GM21576 (cell line): ENCODE measurements at regions not wholly inside any gene's neighbourhood (a gene's known extent, or its start where the extent isn't known, plus 50 kb on each side); places are given as distances from the start of the nearest gene placed in this dataset.
"Not testable (repeated sequence)": the region's sequence is repeated elsewhere in the genome, so short reads cannot be mapped to it uniquely, and the experiment has no call there.

Source experiments
- ATAC-seq: cut with Tn5 transposase; IDR thresholded peaks from one replicate; pipeline ENCODE4 v1.9.1; 2021; ENCODE audit warnings: mild to moderate bottlenecking, moderate library complexity; ENCODE audit not compliant: unreplicated experiment

DNA sequence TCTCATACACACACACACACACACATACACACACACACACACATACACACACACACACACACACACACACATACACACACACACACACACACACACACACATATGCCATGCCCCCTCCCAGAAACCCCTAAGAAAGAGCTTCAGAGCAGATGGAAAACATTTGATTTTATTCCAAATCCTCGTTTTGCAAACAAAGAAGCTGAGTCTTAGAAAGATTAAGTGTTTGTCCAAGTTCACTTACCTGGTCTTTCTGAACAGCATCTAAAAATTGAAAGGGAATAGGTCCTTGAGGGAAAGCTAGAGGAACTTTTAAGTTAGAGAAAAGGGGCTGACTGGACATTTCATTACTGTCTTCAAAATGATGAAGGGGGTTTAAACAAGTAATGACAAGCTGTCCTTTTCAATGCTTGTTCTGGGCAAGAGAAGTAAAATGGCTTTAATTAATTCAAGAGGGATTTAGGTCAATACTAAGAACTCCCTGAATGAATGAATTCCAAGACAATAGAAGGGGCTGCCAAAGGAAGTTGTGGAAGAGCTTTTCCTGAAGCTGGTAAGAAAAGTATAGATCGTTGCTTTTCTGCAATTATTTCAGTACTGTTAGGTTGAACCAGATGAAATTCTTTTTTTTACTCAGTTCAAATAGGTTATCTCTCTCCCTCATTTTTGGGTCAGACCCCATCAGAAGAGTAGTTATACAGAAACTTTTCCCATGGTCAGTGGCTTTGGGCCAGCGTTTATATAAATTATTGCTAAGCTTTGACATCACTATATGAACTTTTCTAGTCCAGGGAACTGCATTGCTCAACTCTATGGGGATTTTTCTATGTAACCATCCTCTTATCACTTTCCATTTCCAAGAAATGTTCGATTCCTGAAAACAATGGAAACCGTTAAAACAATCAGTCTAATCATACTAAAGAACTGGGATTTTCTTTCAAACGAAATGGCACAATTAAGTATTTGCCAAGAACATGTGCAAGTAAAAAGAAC is 261.4 kb downstream of the MTERF1 start:
- no peak for ATAC-seq

DNA sequence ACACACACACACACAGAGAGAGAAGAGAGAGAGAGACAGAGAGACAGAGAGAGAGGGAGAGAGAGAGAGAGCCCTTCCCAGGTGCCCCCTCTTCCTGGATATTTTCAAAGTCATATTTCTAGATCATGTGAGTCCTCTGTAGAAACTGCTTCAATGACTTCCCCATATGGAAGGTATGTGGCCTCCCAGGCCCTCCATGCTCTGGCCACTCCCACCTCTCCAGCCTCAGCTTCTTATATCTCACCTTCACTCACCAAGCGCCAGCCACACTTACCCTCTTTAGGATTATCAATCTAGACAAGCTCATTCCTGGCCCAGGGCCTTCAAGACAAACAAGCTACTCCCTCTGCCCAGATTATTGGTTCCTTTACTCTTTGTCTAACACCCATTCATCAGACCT is 259.7 kb downstream of the MTERF1 start:
- ATAC-seq: no peak

DNA sequence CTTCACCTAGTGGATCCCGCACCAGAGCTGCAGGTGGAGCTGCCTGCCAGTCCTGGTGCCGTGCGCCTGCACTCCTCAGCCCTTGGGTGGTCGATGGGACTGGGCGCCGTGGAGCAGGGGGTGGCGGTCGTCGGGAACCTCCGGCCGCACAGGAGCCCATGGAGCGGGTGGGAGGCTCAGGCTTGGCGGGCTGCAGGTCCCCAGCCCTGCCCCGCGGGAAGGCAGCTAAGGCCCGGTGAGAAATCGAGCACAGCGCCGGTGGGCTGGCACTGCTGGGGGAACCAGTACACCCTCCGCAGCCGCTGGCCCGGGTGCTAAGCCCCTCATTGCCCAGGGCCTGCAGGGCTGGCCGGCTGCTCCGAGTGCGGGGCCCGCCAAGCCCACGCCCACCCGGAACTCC is 253.2 kb downstream of the MTERF1 start:
- ATAC-seq: not testable (repeated sequence)

DNA sequence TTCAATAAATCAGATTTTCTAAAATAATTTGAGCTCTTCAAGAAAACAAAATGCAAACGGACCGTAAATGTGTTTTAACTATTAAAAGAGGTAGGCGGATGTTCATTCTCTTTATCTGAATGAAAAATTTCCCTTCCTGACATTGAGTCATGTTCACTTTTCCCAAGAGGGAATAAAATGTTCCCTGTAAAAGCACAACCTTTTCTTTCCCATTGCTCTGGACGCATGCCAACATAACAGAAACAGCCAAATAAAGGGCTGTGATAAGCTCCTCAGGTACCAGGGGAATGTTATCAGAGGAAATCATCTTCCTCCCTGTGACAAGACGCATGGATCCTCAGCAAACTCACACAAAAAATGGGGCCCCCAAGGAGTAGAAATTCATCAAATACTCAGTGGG is 251.8 kb downstream of the MTERF1 start:
- ATAC-seq: no peak

DNA sequence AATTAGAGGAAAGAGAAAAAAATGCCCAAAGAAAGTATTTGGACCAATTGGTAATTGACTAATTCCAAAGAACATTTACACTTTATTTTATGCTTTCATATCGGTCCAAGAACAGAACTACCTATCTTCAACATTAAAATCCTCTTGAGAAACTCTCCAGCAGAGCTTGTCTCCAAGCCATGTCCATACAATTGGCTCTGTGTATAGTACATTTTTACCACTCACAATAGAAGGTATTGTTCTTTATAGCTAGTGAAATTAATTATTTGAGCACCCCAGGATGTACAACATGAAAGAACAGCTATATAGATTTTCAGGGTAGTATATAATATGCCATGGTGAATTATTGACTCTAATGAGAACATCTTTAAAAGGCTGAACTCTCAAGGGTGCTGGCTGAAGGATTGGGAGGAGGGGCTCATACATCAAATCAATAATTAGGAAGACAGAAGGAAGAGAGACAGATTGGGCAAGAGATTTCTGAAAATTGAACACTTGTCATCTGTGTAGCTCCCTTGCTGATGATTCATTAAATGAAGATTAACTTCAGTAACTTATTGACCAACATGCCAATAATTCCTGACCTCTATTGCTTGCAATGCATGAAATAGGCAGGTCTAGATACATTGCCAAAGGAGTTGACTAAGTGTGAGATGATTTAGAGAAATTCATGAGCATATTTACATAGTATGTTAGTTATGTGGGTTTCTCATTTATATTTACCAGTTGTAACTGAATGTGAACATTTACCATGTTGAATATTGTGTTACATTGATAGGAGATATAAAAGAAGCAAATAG is 249.7 kb downstream of the MTERF1 start:
- ATAC-seq: no peak

DNA sequence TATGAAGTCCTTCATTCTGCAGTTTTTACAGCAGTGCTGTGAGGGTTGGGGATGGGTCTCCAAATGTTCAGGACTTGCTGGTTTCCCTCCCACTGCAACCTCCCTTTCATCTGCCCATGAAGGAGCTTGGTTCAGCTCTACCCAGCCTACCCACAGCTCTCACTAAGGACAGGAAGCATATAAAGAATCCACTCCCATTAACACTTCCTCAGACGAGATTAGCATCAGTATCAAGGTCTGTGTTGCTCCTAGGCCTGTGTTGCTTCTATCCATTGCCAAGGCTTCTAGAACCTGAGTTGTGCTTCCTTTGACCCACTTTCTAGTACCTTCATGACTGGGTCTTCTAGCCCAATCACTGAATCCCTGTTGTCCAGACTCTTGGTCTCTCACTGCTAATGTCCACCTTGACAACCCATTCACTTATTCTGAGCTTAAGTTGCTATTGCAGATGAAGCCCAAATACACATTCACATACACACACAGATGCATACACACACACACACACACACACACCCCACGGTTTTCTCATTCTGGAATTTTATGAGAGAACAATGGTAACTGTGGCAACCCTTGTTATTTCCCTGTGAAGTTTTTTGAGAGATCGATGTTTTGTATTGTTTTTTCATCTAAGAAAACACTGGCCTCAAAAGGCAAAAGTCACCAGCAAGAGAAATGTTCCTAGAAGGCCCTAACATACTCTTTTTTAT is 248.1 kb downstream of the MTERF1 start:
- ATAC-seq: no peak

DNA sequence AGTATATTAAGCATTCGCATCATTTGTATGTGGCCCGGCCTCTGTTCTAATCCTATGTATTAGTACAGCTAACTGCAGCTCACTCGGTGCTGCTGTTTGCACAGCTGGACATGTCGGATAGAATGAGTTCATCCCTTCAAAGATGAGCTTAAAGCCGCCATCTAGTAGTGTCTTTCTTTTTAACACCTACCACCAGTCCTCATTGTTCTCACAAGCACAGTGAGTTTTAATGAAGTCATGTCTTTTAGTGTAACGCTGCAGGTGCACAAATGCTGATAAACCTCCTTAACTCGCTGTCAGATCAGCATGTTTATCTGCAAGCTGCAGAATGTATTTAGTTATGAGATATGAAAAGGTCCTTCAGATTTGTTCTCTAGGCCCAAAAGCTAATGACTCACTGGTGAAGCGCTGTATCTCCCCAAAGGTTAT is 247.5 kb downstream of the MTERF1 start:
- no peak for ATAC-seq

DNA sequence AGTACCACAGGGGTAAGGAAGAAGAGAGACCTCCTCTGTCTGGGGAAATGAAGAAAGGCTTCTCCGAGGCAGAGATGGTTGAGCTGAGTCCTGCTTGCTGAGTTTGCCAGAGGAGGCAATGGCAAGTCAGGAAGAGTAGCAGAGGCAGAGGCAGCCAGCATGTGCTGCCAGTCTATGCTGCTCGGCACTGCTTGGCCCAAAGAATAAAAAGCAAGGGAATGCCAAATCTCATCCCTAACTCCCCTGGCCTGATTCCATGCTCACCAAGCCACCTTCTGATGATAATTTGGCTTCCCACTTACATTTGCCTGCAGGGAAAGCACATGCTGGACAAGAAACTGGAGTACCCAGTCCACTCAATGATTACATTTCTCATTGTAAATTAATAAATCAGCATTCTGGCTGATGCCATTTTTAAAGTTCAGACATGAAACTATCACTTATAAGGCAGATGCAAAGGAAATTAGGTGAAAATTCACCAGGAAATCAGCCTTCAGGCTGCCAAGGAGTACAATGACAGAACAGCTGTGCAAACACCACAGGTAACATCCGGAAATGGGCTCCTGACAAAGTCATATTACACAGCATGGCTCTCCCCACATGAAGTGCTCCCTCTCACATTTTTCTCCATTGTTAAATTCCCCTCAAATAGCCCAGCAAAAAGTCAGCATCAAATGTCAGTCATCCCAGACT is 245.9 kb downstream of the MTERF1 start:
- ATAC-seq: no peak

DNA sequence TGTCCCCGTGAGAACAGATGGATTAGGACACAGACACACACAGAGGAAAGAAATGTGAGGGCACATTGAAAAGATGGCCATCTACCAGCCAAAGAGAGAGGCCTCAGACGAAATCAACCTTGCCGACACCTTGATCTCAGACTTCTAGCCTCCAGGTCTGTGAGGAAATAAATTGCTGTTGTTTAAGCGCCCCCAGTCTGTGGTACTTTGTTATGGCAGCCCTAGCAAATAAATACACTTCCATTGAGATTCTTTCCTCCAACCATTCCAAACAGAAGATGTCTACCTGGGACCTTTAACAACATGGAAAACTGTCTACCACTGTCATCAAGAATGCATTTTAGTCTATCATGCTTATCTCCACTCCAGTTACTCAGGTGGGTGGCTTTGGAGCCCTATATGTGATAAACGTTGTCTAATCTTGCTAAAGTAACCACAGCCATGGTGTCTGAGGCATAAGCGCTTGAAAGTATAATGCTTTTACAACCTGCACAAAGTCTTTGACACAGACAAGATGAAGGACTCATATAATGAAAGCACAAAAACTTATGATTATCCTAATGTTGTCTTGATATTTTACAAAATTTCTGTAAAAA is 244.3 kb downstream of the MTERF1 start:
- no peak for ATAC-seq

DNA sequence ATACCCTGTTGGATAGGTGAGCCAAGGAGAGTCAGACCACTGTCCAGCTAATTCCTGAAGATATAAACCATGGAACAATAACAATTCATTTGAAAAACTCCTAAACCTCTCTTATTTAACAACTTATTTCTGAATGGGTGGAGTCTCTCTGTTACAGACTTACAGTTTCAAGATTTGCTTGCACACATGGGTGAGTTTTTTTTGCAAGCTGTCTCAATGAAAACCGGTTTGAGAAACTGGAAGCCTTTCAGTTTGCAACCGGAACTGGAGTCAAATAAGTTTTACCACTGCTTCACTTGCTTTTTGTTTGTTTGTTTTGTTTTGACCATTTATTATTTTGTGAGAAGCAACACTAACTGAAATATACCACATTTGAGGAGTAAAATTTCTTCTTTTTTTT is 243.8 kb downstream of the MTERF1 start:
- no peak for ATAC-seq

DNA sequence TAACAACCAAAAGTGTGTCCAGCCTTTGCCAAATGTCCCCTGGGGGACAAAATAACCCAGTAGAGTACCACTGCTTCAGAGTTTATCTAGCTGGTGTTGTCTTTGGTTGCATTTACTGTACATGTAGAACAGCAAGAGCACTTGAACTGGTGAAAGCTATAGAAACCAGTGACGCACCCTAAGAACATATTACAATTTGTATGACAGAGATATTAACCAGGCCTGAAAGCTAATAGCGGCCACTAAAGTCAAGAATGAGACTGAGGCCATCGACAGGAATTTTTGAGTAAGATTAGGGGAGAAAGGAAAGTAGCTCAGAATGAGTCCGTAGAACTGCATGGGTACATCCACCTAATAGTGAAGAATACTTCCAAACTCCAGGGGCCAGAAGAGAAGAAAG is 236.2 kb downstream of the MTERF1 start:
- ATAC-seq: no peak

DNA sequence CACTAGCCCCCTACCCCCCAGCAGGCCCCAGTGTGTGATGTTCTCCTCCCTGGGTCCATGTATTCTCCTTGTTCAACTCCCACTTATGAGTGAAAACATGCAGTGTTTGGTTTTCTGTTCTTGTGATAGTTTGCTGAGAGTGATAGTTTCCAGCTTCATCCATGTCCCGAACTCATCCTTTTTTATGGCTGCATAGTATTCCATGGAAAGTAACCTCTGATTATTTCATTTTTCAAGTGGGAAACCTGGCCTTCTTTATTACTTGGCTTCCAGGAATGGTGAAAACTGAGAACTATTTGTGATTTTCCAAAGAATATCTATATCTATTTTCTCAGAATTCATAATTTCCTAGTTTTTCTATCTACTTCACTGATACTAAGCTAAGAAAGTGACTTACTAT is 235.0 kb downstream of the MTERF1 start:
- ATAC-seq: no peak

DNA sequence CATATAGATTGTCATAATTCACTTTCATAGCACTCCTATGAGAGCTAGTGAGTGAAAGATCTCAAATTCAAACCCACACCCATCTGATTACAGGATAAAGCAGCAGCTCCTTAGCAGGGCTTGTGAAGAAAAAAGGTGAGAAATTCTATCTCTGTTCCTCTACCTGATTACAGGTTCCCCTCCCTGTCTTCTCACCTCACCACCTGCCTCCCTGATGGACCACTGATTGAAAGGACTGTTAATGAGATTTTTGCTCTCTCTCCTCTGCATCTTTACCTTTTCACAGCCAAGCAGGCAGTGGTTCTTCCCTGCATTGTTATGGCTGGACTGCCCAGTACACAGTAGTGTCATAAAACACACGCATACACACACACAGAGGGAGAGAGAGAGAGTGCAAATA is 228.5 kb downstream of the MTERF1 start:
- ATAC-seq: no peak

DNA sequence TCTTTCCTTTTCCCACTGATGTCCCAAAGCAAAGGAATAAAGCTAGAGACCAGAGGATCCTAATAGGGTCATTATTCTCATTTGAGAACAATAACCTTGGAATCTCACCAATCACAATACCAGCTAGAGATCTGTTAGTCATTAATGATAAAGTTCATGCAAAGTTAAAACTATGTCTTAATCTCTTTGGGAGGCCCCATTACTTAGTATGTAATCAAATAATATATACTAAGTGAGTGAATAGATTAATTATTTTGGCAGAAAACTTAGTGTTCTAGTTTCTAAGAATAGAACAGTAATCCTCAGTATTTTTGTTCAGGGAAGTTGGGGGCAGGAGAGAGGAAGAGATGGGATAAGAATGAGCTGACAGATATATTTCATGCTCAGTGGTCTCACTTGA is 227.2 kb downstream of the MTERF1 start:
- ATAC-seq: no peak

DNA sequence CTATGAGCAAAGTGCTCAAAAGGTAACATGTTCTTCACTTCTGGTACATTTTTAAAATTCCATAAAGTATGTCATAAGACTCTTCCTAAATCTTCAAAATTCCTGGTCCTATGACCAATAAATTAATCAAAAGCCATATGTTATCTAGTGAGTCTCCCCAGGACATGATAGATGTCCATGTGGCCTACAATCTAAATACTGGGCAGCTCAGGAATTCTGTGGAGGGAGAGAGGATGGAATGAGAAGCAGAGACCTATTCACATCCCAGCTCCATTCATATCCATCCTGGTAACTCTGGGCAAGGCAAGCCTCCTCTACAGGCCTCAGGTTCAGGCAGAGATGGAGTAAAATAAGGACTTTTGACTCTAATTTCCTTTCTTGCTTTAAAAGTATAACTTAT is 224.8 kb downstream of the MTERF1 start:
- no peak for ATAC-seq

DNA sequence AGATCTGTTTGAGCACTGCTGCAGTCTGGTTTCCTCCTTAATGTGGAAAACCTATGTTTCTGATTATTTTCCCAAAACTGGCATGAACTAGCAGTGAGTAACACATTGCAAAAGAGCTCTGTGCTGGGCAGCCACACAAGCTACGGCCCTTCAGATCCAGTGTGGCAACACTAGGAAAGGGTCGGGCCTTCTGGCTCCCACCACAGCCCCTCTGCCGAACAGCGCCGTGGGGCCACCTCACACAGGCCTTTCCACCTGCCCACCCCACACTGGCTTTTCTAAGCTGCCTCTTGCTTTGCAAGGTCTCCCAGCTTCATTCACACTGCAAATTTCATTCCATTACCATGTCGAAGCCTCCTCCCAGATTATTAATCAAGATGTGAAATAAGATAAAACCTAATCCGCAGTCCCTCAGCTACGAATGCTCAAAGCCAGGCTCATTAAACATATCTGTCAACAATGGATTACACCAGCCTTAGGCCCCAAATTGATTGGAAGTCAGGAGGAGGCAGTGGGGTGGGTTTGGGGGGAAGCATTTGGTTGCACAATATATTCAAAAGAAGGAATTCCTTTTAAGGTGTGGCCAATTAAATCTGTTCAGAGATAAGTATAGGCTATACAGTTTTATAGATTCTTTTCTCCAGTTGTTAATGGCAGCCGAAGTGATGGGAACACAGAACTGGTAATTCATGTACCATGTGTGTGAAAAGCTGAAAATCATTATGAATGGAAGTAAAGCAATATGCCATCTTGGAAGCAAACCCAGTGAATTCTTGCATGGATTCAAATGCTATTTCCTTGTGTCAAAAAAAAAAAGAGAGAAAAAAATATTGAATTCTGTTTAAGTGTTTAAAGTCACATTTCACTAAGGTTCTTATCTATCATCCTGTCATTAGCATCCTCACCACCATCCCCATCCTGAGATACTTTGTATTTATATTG is 223.7 kb downstream of the MTERF1 start:
- no peak for ATAC-seq

DNA sequence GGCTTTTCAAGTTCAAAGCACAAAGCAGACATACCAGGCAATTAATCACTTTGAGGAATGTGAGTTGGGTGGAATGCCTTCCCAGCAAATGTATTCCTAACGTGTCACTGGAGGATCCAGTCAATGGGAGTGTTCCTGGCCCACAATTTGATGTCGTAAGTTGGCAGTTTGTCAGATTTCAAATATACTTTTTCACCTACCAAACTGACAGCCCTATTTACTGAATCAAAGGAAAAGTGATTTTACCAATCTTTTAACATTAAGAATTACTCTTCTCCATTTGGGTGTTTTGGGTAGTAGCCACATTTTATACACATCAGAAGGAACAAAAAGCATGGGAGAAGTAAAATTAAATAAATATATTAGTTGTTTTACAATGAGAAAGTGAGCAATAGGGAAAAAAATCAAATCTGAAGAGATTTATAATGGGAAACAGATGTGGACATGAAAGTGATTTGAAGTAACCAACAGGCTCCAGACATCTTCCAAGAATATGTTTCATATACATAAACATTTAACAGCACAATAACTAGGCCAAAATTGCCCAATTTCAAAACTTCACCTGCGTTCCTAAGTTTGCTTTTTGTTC is 222.9 kb downstream of the MTERF1 start:
- ATAC-seq: no peak

DNA sequence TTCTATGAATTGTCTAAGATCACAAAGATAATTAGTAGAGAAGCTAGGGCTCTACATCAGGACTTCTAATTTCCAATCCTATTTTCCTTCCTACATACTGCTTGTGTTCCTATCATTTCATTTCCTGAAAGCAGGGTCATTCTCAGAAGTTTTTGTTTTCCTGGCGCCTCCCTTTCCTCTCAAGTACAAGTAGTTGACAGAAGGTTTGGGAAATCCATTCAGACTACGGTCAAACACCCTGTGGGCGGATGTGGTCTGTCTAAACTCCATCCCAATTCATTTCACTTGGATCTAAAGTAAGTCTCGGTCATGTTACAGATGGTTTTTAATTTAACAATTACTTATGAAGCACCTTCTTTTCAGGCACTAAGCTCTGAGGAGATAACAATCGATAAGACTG is 221.4 kb downstream of the MTERF1 start:
- no peak for ATAC-seq
